Naive thymus-derived CD4-positive, alpha-beta T cell (primary cell): ENCODE measurements at regions not wholly inside any gene's neighbourhood (a gene's known extent, or its start where the extent isn't known, plus 50 kb on each side); places are given as distances from the start of the nearest gene placed in this dataset.

Experiments used
- ATAC-seq: fragments of 150-1000 bp; cut with Tn5 transposase; 2 replicates; pipeline ENCODE4 v1.10.0; 2021; ENCODE audit warnings: mild to moderate bottlenecking, moderate library complexity
- CTCF ChIA-PET: fragments of 350-600 bp; sonication (Branson Sonifier 250); formaldehyde crosslinking; loops from one replicate; lab custom pipeline; 2021; ENCODE audit warnings: antibody characterized with exemption; lab: Charles Lee
- POLR2A ChIA-PET: fragments of 350-600 bp; sonication (Branson Sonifier 250); formaldehyde crosslinking; loops from one replicate; lab custom pipeline; 2021; ENCODE audit warnings: antibody characterized with exemption, inconsistent platforms; lab: Charles Lee
- DNase-seq, 9 donors: peaks; one replicate each; pipeline versions ENCODE4 v3.0.0 to v3.0.0-alpha.2; 2020 to 2022; ENCODE audit warnings: mixed read lengths in 1 of 9
- H3K27ac ChIP-seq: one replicate; pipeline ENCODE4 v1.7.0; 2013; ENCODE audit warnings: mild to moderate bottlenecking, low read depth, low read length, moderate library complexity
- H3K27me3 ChIP-seq, 2 donors: one replicate each; pipeline ENCODE4 v1.7.0; 2013; ENCODE audit warnings: low read length in 2 of 2, mild to moderate bottlenecking in 2 of 2, moderate library complexity in 2 of 2; ENCODE audit not compliant: control insufficient read depth in 2 of 2, insufficient read depth in 2 of 2
- H3K36me3 ChIP-seq, 3 experiments: 1 replicate in 2 of 3; 2 replicates in 1 of 3; pipeline ENCODE4 v1.7.0; 2013; ENCODE audit warnings: low read length in 3 of 3, mild to moderate bottlenecking in 3 of 3, moderate library complexity in 1 of 3; ENCODE audit not compliant: insufficient read depth in 3 of 3, control insufficient read depth in 2 of 3
- H3K4me1 ChIP-seq, 2 donors: one replicate each; pipeline ENCODE4 v1.7.0; 2013; ENCODE audit warnings: low read length in 2 of 2, mild to moderate bottlenecking in 2 of 2, moderate library complexity in 1 of 2; ENCODE audit not compliant: control insufficient read depth in 2 of 2, insufficient read depth in 2 of 2
- H3K4me3 ChIP-seq: 2 replicates; pipeline ENCODE4 v1.7.0; 2013; ENCODE audit warnings: mild to moderate bottlenecking, low read length
- H3K9me3 ChIP-seq, 3 experiments: 1 replicate in 2 of 3; 2 replicates in 1 of 3; pipeline ENCODE4 v1.7.0; 2013; ENCODE audit warnings: low read length in 3 of 3; ENCODE audit not compliant: control insufficient read depth in 2 of 3
- H3K27ac Mint-ChIP-seq, 9 donors: one replicate each; pipeline ENCODE4 v1.8.0; 2020 to 2022; ENCODE audit warnings: mixed read lengths in 9 of 9, mild to moderate bottlenecking in 8 of 9, moderate library complexity in 5 of 9, inconsistent platforms in 2 of 9
- H3K27me3 Mint-ChIP-seq, 5 donors: one replicate each; pipeline ENCODE4 v1.8.0; 2021 to 2022; ENCODE audit warnings: mixed read lengths in 5 of 5, mild to moderate bottlenecking in 1 of 5
- H3K36me3 Mint-ChIP-seq, 5 donors: one replicate each; pipeline ENCODE4 v1.8.0; 2020 to 2022; ENCODE audit warnings: mixed read lengths in 5 of 5, mild to moderate bottlenecking in 3 of 5, inconsistent platforms in 1 of 5
- H3K4me1 Mint-ChIP-seq, 7 donors: one replicate each; pipeline ENCODE4 v1.8.0; 2020 to 2022; ENCODE audit warnings: mixed read lengths in 7 of 7, mild to moderate bottlenecking in 3 of 7, inconsistent platforms in 1 of 7
- H3K4me3 Mint-ChIP-seq, 10 donors: one replicate each; pipeline ENCODE4 v1.8.0; 2020 to 2022; ENCODE audit warnings: mild to moderate bottlenecking in 10 of 10, mixed read lengths in 10 of 10, moderate library complexity in 6 of 10, inconsistent platforms in 2 of 10
- H3K9me3 Mint-ChIP-seq, 11 donors: one replicate each; pipeline ENCODE4 v1.8.0; 2020 to 2022; ENCODE audit warnings: mixed read lengths in 11 of 11, mild to moderate bottlenecking in 4 of 11, inconsistent platforms in 1 of 11, moderate library complexity in 1 of 11
- intact Hi-C, 2 donors: fragments of 100-400 bp; cut with micrococcal nuclease; formaldehyde crosslinking; loops; one replicate each; pipeline ENCODE4 v1.15.1; 2023

DNA sequence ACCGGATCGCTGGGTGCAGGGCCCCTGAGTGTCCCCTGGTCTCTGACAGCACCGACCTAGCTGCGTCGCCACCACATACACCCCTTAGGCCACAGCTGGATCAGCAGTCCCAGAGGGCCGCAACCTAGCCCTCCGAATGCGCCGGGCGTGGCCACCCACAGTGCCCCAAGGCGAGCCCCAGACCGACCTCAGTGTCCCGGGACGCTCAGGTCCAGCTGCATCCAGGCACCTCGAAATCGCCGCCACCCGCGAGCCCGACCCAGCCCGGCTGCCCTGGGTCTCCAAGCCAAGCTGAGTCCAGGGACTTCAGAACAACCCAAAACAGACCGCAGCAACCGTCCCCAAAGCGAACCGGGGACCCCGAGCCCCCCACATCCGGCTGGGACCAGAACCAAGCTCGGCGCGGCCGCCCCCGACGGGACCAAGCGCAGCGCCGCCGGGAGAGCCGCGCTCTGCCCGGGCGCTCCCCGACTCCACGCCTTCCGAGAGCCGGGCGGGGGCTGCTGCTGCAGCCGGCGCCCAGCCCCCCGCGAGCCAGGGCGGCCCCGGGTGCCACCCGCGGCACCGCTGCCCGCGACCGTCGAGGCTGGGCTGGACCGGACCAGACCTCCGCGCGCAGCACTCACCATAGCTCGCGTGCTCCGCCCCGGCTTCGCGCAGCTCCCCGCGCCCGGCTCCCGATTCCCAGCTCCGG lies 54.6 kb upstream of the ECE1 start:
- intact Hi-C loops: loop anchor here (1.0 to 5.0 kb wide), 10 partner anchors 11 to 558 kb away; partner anchors contain the start of gene HP1BP3 (in 1 of the 2)
- CTCF ChIA-PET: interaction anchor here (0.7 to 2.0 kb wide), 10 partner anchors 8 to 127 kb away, joined by 3 to 13 read pairs (median 6); no protein-coding TSS in a partner anchor
- POLR2A ChIA-PET: interaction anchor here (0.7 to 5.6 kb wide), 17 partner anchors 11 to 683 kb away, joined by 3 to 83 read pairs (median 5); partner anchors contain the start of gene ECE1
- peaks cover 0 to 6% (median 0%) of the 10 kb centered on the region in 5 donors for H3K36me3 Mint-ChIP-seq
- Histone ChIP-seq H3K4me1 (peaks cover 23 to 45% of the 10 kb centered on the region in 2 donors), H3K36me3 (peaks cover 0 to 6% (median 0%) of the 10 kb centered on the region in 3 experiments), H3K4me3 (peak overlapping the region; percentile 59), H3K9me3 (no peaks in the 10 kb centered on the region), H3K27ac (peak overlapping the region; percentile 72), H3K27me3 (no peaks in the 10 kb centered on the region)
- peak overlapping the region; percentile 47 to 94 (median 88) for H3K27ac Mint-ChIP-seq
- DNase-seq: no peak
- H3K27me3 Mint-ChIP-seq: no peaks in the 10 kb centered on the region
- peak; percentile 33 for ATAC-seq
- no peaks in the 10 kb centered on the region for H3K9me3 Mint-ChIP-seq
- peak overlapping the region in 8 of 10 donors; percentile 85 to 92 (median 90) for H3K4me3 Mint-ChIP-seq
- peaks cover 30 to 44% (median 44%) of the 10 kb centered on the region in 7 donors for H3K4me1 Mint-ChIP-seq

DNA sequence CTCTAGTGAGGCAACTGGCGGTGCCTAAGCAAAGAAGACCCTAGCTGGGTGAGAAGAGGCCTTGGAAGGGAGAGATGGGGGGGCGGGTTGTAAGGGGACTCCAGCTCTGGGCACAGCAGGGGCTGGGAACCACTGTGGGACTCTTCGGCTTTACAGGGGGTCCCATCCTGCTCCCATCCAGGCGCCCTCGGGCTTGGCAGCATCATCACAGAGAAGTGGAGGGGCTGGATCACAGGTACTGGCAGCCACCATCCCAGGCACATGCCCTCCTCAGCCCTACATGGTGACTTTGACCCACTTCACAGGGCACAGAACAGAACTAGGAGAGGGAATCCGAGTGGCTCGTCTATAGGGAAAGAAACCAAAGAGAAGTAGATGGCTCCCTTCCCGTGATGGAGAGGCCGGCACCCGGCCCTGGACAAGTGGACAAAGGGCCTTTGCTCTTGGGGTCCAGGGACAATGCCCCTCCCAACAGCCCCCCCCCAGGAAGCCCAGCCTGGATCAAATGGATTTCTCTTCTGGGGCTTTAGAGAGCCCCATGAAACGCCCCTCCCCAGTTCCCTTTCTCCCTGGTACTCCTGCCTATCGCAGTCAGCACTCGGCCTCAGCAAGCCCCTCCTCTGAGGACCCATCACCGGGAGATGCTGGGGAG lies 54.0 kb upstream of the ECE1 start:
- peaks cover 0 to 10% (median 0%) of the 10 kb centered on the region in 5 donors for H3K36me3 Mint-ChIP-seq
- H3K27me3 Mint-ChIP-seq: no peaks in the 10 kb centered on the region
- Histone ChIP-seq H3K36me3 (peaks cover 0 to 9% (median 0%) of the 10 kb centered on the region in 3 experiments), H3K27ac (peak overlapping the region; percentile 72), H3K9me3 (no peaks in the 10 kb centered on the region), H3K4me1 (peaks cover 23 to 49% of the 10 kb centered on the region in 2 donors), H3K27me3 (no peaks in the 10 kb centered on the region), H3K4me3 (peak overlapping the region; percentile 59)
- DNase-seq: no peak
- ChIA-PET POLR2A (interaction anchor here (0.7 to 5.6 kb wide), 12 partner anchors 11 to 558 kb away, joined by 3 to 83 read pairs (median 11); partner anchors contain the start of gene ECE1), CTCF (interaction anchor here (1.1 to 2.0 kb wide), 4 partner anchors 7 to 112 kb away, joined by 3 to 12 read pairs (median 9); no protein-coding TSS in a partner anchor)
- H3K27ac Mint-ChIP-seq: peak overlapping the region; percentile 79 to 94 (median 90)
- intact Hi-C loops: loop anchor here in 1 of 2 donors (2.0 kb wide), 1 partner anchor 19 kb away; no protein-coding TSS in a partner anchor
- ATAC-seq: no peak
- peak overlapping the region in 8 of 10 donors; percentile 85 to 92 (median 90) for H3K4me3 Mint-ChIP-seq
- peaks cover 37 to 51% (median 50%) of the 10 kb centered on the region in 7 donors for H3K4me1 Mint-ChIP-seq
- H3K9me3 Mint-ChIP-seq: no peaks in the 10 kb centered on the region

DNA sequence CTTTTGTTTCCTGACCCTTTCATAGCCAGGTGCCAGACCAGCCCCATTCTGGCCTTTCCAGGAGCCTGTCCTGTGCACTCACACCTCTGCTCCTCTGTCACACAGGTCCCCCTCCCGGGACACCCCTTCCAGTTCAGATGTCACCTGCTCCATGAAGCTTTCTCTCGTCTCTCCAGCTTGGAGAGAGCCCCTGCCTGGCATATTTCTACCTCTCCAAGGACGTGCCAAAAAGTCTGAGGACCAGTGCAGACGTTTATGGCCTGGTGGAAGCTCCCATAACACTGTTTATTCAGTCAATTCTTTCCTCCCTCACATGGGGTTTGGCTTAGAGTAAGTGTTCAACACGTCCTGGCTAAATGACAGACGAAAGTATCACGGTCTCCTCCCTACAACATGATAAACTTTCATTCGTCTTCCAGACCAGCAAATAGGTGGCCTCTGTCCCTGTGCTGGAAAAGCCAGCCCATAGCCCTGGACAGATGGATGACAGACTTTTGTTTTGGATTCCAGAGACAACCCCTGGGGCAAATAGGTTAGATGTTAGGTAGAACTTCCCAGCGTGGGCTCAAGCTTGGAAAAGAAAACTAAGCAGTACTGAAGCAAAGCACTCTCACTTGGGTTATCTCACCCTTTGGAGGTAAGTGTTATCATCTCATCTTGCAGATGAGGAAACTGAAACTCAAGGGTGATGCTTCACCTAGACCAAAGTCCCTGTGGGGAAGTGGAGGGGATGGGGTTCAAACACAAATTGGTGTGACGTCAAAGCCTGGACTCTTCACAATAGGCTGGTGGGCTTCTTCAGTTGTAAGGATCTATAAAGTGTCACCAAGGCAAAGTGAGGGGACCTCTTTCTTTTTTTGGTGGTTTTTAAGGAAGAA lies 52.9 kb upstream of the ECE1 start:
- Histone ChIP-seq H3K27me3 (no peaks in the 10 kb centered on the region), H3K27ac (peak overlapping the region; percentile 72), H3K4me1 (peaks cover 23 to 59% of the 10 kb centered on the region in 2 donors), H3K4me3 (peak overlapping the region; percentile 59), H3K36me3 (peaks cover 0 to 9% (median 0%) of the 10 kb centered on the region in 3 experiments), H3K9me3 (no peaks in the 10 kb centered on the region)
- DNase-seq (peak in 2 of 9 donors; percentile 19 to 58), ATAC-seq (peak; percentile 21)
- H3K9me3 Mint-ChIP-seq: no peaks in the 10 kb centered on the region
- no peaks in the 10 kb centered on the region for H3K27me3 Mint-ChIP-seq
- peak overlapping the region; percentile 79 to 94 (median 90) for H3K27ac Mint-ChIP-seq
- peaks cover 0 to 10% (median 0%) of the 10 kb centered on the region in 5 donors for H3K36me3 Mint-ChIP-seq
- ChIA-PET POLR2A (interaction anchor here (1.0 to 5.6 kb wide), 5 partner anchors 10 to 710 kb away, joined by 3 to 83 read pairs (median 8); partner anchors contain the start of genes ECE1 and PINK1), CTCF (interaction anchor here (1.0 kb wide), 1 partner anchor 43 kb away, joined by 3 read pairs; no protein-coding TSS in a partner anchor)
- peak overlapping the region in 8 of 10 donors; percentile 85 to 92 (median 90) for H3K4me3 Mint-ChIP-seq
- H3K4me1 Mint-ChIP-seq: peaks cover 45 to 61% (median 60%) of the 10 kb centered on the region in 7 donors
- intact Hi-C loops: loop anchor here in 1 of 2 donors (1.0 kb wide), 1 partner anchor 9 kb away; no protein-coding TSS in a partner anchor

DNA sequence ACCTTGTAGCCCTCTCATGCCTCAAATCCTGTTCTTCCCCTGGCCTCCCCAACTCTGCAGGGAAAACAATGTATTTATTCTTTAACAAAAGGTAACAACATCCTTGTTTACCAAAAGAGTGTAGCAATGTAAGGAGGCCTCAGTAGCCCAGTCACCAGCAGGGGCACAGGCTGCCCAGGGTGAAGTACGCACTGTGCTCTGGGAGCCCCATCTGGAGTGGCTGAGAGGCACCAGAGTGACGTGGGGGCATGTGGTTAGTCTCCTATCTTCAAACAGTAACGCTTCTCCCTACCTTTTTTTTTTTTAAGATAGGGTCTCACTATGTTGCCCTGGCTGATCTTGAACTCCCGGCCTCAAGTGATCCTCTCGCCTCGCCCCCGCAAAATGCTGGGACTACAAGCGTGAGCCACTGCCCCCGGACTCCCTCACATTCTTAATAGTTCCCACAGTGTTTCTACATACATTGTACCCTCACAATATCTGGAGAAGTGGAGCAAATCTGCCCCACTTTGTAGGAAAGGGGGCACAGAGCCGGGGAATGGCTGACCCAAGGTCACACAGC lies 51.3 kb upstream of the ECE1 start:
- Mint-ChIP-seq H3K36me3 (peaks cover 0 to 12% (median 0%) of the 10 kb centered on the region in 5 donors), H3K9me3 (no peaks in the 10 kb centered on the region), H3K4me3 (peak overlapping the region in 9 of 10 donors; percentile 29 to 92 (median 90)), H3K27me3 (no peaks in the 10 kb centered on the region), H3K4me1 (peaks cover 54 to 76% (median 75%) of the 10 kb centered on the region in 7 donors), H3K27ac (peak overlapping the region; percentile 3 to 94 (median 80))
- ChIA-PET POLR2A (interaction anchor here (0.6 to 5.6 kb wide), 4 partner anchors 8 to 85 kb away, joined by 3 to 83 read pairs (median 40); partner anchors contain the start of gene ECE1), CTCF (no interaction called here)
- H3K27me3 ChIP-seq: no peaks in the 10 kb centered on the region
- ATAC-seq: no peak
- no peak overlapping the region for H3K4me3 ChIP-seq
- peaks cover 0 to 9% (median 0%) of the 10 kb centered on the region in 3 experiments for H3K36me3 ChIP-seq
- H3K4me1 ChIP-seq: peaks cover 29 to 75% of the 10 kb centered on the region in 2 donors
- intact Hi-C loops: no loop called here
- no peaks in the 10 kb centered on the region for H3K9me3 ChIP-seq
- no peak overlapping the region for H3K27ac ChIP-seq
- DNase-seq: no peak

DNA sequence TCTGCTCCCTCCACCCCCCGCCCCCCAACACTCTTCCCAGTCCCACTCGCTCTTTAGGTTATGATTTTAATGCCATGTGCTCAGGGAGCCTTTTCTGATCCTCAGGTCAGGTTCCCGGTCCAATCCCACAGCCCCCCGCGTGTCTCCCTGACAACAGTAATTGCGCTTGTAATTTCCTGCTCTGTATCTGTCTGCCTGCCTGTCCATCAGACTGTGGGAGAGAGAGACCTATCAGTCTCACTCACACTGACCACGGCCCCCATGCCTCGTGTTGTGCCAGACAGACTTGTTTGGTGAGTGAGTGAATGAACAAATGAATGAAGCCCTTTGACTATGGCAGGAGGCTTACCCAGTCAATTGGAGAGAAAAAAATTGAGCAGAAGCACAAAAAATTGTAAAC lies 50.8 kb upstream of the ECE1 start:
- H3K4me1 ChIP-seq: peaks cover 30 to 72% of the 10 kb centered on the region in 2 donors
- no peak overlapping the region for H3K4me3 ChIP-seq
- CTCF ChIA-PET: no interaction called here
- peaks cover 0 to 12% (median 0%) of the 10 kb centered on the region in 5 donors for H3K36me3 Mint-ChIP-seq
- POLR2A ChIA-PET: interaction anchor here (0.6 to 5.6 kb wide), 2 partner anchors 48 to 85 kb away, joined by 3 to 83 read pairs; partner anchors contain the start of gene ECE1
- H3K27me3 Mint-ChIP-seq: no peaks in the 10 kb centered on the region
- intact Hi-C loops: no loop called here
- no peaks in the 10 kb centered on the region for H3K9me3 Mint-ChIP-seq
- H3K36me3 ChIP-seq: peaks cover 0 to 9% (median 0%) of the 10 kb centered on the region in 3 experiments
- DNase-seq (no peak), ATAC-seq (no peak)
- H3K9me3 ChIP-seq: no peaks in the 10 kb centered on the region
- peak overlapping the region in 8 of 9 donors; percentile 49 to 94 (median 69) for H3K27ac Mint-ChIP-seq
- no peak overlapping the region for H3K27ac ChIP-seq
- no peaks in the 10 kb centered on the region for H3K27me3 ChIP-seq
- H3K4me1 Mint-ChIP-seq: peaks cover 54 to 79% (median 76%) of the 10 kb centered on the region in 7 donors
- H3K4me3 Mint-ChIP-seq: peak overlapping the region in 4 of 10 donors; percentile 29 to 90 (median 60)
